Spleen (tissue), 11 donors: ENCODE measurements at regions not wholly inside any gene's neighbourhood (a gene's known extent, or its start where the extent isn't known, plus 50 kb on each side); places are given as distances from the start of the nearest gene placed in this dataset.

ENCODE experiments used
- DNase-seq: peaks from one replicate; pipeline ENCODE4 v3.0.0-alpha.2; 2020
- H3K27ac ChIP-seq, 8 donors: fragments of 200-600 bp; sonication (generic) in 7 of 8; 1 replicate in 4 of 8; 2 replicates in 4 of 8; pipeline versions ENCODE4 v1.5.0 to v1.8.0; 2016 to 2021; ENCODE audit warnings: inconsistent platforms in 4 of 8, mild to moderate bottlenecking in 4 of 8, moderate library complexity in 1 of 8
- H3K27me3 ChIP-seq, 7 donors: fragments of 200-600 bp; sonication (generic) in 6 of 7; replicated peaks in 1 of 7; 1 replicate in 4 of 7; 2 replicates in 3 of 7; pipeline versions ENCODE4 v1.5.0 to v1.8.0; 2016 to 2021; ENCODE audit warnings: inconsistent platforms in 3 of 7, mild to moderate bottlenecking in 1 of 7
- H3K36me3 ChIP-seq, 6 donors: fragments of 200-600 bp; sonication (generic) in 5 of 6; 1 replicate in 4 of 6; 2 replicates in 2 of 6; pipeline versions ENCODE4 v1.5.0 to v1.8.0; 2016 to 2021; ENCODE audit warnings: inconsistent platforms in 2 of 6
- H3K4me1 ChIP-seq, 6 donors: fragments of 200-600 bp; sonication (generic) in 5 of 6; 1 replicate in 3 of 6; 2 replicates in 3 of 6; pipeline versions ENCODE4 v1.5.0 to v1.8.0; 2016 to 2021; ENCODE audit warnings: inconsistent platforms in 3 of 6
- H3K4me3 ChIP-seq, 8 donors: fragments of 200-600 bp; sonication (generic) in 7 of 8; 1 replicate in 4 of 8; 2 replicates in 4 of 8; pipeline versions ENCODE4 v1.5.0 to v1.8.0; 2016 to 2021; ENCODE audit warnings: inconsistent platforms in 4 of 8, mild to moderate bottlenecking in 4 of 8, moderate library complexity in 2 of 8
- H3K9me3 ChIP-seq, 8 donors: fragments of 200-600 bp; sonication (generic) in 7 of 8; 1 replicate in 4 of 8; 2 replicates in 4 of 8; pipeline versions ENCODE4 v1.5.0 to v1.8.0; 2016 to 2021; ENCODE audit warnings: inconsistent platforms in 4 of 8
- POLR2A ChIP-seq, 3 donors: fragments of 450-650 bp; IDR thresholded peaks; one replicate each; pipeline ENCODE4 v1.5.1; 2017; ENCODE audit warnings: antibody characterized with exemption in 3 of 3, mild to moderate bottlenecking in 1 of 3
- POLR2AphosphoS5 ChIP-seq, 3 donors: sonication (generic); formaldehyde crosslinking; IDR thresholded peaks; one replicate each; pipeline ENCODE4 v1.5.1; 2017; ENCODE audit warnings: antibody characterized with exemption in 3 of 3
- WGBS, 5 donors: extraction: QIAGEN DNeasy Blood & Tissue Kit in 3 of 5; methylation state at CpG; one replicate each; pipeline versions ENCODE4 v1.1.5 to v1.1.7; 2013 to 2018; 5-methylcytosine and 5-hydroxymethylcytosine counted together
- intact Hi-C: fragments of 100-400 bp; cut with DNase I; formaldehyde crosslinking; loops from one replicate; pipeline ENCODE4 v1.15.0; 2023; ENCODE audit warnings: low total_unique reads
- TF ChIP-seq, protein P1 (sequence below), 11 experiments: fragments of 200-600 bp in 7 of 11; fragments of 450-650 bp in 4 of 11; sonication (generic) in 4 of 11; IDR thresholded peaks in 8 of 11; conservative IDR thresholded peaks in 3 of 11; 1 replicate in 7 of 11; 2 replicates in 4 of 11; pipeline versions ENCODE4 v1.4.0 to v1.8.0; 2016 to 2021; ENCODE audit warnings: antibody characterized with exemption in 11 of 11, inconsistent platforms in 4 of 11, mild to moderate bottlenecking in 1 of 11
- donor health status: healthy with polysubstance abuse.
- donor health status: DM: no; HTN: no; CAD: no; lungs with moderate emphysema.
- donor health status: DM: no; HTN: no; CAD: no.
- donor health status: Bipolar disorder and iron deficiency.
- donor health status: healthy.
- donor health status: DM: no; HTN: no; CAD: no.
- donor health status: DM: yes; HTN: yes; CAD: no.

DNA sequence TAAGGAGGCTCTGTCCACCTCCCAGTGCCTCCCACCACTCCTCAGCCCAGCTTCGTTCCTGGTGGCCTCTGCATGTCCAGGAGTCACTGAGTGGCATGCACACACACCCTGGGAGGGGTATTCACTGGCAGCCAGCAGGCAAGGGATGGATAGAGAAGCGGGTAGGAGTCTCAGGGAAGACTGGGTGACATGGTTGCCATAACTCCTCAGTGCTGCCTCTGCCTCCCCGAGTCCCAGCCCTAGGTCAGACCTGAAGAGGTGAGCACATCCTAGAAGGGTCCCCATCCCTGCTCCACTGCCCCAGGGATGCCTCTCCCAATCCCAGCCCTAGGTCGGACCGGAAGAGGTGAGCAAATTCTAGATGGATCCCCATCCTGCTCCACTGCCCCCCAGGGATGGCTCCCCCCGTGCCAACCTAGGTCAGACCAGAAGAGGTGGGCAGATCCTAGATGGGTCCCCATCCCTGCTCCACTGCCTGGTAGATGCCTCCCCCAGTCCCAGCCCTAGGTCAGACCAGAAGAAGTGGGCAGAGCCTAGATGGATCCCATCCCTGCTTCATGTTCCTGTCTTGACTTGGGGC lies 197.0 kb downstream of the IRF8 start:
- Histone ChIP-seq H3K4me3 (no peak overlapping the region), H3K4me1 (peaks cover 0 to 4% (median 0%) of the 10 kb centered on the region in 6 donors), H3K27me3 (peaks cover 0 to 16% (median 0%) of the 10 kb centered on the region in 7 donors), H3K36me3 (no peaks in the 10 kb centered on the region), H3K27ac (no peak overlapping the region), H3K9me3 (no peaks in the 10 kb centered on the region)
- 77 to 96% (median 85%) methylated on average over 5 to 6 of the region's 6 CpGs for WGBS, 5 donors
- intact Hi-C loops, result no loop called here
- TF ChIP-seq POLR2AphosphoS5 (IDR thresholded peaks at IDR 0.05) (no peak), POLR2A (IDR thresholded peaks at IDR 0.05) (no peak)
- TF ChIP-seq, protein P1, sequence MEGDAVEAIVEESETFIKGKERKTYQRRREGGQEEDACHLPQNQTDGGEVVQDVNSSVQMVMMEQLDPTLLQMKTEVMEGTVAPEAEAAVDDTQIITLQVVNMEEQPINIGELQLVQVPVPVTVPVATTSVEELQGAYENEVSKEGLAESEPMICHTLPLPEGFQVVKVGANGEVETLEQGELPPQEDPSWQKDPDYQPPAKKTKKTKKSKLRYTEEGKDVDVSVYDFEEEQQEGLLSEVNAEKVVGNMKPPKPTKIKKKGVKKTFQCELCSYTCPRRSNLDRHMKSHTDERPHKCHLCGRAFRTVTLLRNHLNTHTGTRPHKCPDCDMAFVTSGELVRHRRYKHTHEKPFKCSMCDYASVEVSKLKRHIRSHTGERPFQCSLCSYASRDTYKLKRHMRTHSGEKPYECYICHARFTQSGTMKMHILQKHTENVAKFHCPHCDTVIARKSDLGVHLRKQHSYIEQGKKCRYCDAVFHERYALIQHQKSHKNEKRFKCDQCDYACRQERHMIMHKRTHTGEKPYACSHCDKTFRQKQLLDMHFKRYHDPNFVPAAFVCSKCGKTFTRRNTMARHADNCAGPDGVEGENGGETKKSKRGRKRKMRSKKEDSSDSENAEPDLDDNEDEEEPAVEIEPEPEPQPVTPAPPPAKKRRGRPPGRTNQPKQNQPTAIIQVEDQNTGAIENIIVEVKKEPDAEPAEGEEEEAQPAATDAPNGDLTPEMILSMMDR (IDR thresholded peaks at IDR 0.05 in 8 of 11, conservative IDR thresholded peaks at IDR 0.05 in 3 of 11), result no peak
- peak; percentile 69 for DNase-seq

DNA sequence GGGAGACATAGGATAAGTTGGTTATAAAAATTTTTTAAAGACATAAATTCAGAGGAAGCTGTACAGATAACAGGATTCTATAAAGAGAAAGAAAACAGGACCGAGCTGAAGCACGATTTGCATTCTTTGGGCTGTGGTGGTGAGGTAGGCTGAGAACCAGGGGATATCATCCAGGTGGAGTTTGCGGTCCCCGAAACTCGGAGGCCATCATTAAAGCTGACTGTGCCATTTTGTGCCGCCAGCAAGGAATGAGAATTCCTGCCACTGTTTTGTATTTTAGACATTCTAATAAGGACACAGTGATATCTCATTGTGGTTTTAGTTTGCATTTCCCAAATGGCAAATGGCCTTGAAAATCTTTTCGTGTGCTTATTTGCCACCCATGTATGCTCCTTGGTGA lies 197.9 kb downstream of the IRF8 start:
- Histone ChIP-seq H3K36me3 (no peaks in the 10 kb centered on the region), H3K4me3 (no peak overlapping the region), H3K4me1 (peaks cover 0 to 4% (median 0%) of the 10 kb centered on the region in 6 donors), H3K9me3 (no peaks in the 10 kb centered on the region), H3K27me3 (peaks cover 0 to 24% (median 4%) of the 10 kb centered on the region in 7 donors), H3K27ac (no peak overlapping the region)
- WGBS, 5 donors, result 70 to 91% (median 84%) methylated on average over 7 of the region's 7 CpGs
- DNase-seq, result no peak
- intact Hi-C loops, result no loop called here
- TF ChIP-seq POLR2AphosphoS5 (IDR thresholded peaks at IDR 0.05) (no peak), POLR2A (IDR thresholded peaks at IDR 0.05) (no peak)
- TF ChIP-seq, protein P1 (IDR thresholded peaks at IDR 0.05 in 8 of 11, conservative IDR thresholded peaks at IDR 0.05 in 3 of 11), result no peak

DNA sequence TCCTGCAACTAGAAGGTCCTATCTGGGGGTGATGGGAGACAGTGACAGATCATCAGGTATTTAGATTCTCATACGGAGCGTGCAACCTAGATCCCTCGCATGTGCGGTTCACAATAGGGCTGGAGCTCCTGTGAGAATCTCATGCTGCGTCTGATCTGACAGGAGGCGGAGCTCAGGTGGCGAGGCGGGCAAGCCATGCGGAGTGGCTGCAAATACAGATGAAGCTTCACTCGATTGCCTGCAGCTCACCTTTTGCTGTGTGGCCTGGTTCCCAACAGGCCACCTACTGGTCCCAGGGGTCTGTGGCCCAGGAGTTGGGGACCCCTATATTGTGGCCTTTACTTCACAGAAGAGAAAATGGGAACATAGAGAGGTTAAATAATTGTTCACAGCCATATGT lies 200.4 kb downstream of the IRF8 start:
- Histone ChIP-seq H3K9me3 (no peaks in the 10 kb centered on the region), H3K27ac (no peak overlapping the region), H3K4me1 (peaks cover 0 to under 1% (median 0%) of the 10 kb centered on the region in 6 donors), H3K27me3 (peaks cover 0 to 26% (median 4%) of the 10 kb centered on the region in 7 donors), H3K36me3 (no peaks in the 10 kb centered on the region), H3K4me3 (no peak overlapping the region)
- no peak for TF ChIP-seq POLR2AphosphoS5 (IDR thresholded peaks at IDR 0.05)
- peak; percentile 45 for DNase-seq
- WGBS, 5 donors, result 82 to 96% (median 88%) methylated on average over 10 of the region's 10 CpGs
- intact Hi-C loops, result no loop called here

DNA sequence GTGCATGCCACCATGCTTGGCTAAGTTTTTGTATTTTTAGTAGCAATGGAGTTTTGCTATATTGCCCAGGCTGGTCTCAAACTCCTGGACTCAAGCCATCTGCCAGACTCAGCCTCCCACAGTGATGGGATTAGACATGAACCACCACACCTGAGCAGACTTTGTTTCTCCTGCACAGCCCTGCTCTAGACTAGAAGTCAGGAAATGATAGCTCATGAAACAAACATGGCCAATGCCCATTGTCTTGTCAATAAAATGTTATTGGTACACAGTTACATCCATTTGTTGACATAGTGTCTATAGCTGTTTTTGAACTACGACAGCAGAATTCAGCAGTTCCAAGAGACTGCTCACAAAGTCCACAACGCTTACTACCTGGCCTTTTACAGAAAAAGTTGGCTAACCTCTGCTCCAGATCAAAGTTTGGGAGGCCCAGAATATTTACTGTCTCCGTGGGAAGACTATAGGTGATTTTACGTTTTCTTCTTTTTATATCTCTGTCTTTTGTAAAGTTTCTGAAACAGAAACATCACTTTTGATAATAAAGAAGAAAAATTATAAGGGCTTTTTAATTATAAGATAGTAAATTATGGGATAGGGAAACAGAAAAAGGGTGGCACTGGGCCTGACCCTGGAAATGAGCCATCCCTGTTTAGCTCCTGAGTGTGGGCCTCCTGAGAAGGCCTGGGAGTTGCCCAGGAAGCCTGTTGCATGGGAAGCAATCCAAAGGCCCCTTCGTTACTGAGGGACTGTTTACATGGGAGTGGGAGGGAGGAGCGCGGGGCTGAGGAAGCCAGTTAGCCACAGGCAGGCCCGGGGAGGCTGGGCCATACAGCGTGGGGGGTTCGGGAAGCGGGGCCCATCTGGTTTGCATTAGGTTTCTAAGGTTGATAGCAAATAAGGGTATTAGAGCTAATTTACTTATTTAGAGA lies 201.5 kb downstream of the IRF8 start:
- TF ChIP-seq, protein P1 (IDR thresholded peaks at IDR 0.05 in 8 of 11, conservative IDR thresholded peaks at IDR 0.05 in 3 of 11), result no peak
- 66 to 79% (median 76%) methylated on average over 11 of the region's 11 CpGs for WGBS, 5 donors
- no peak overlapping the region for H3K27ac ChIP-seq
- H3K9me3 ChIP-seq, result no peaks in the 10 kb centered on the region
- H3K4me3 ChIP-seq, result no peak overlapping the region
- DNase-seq, result no peak
- H3K4me1 ChIP-seq, result no peaks in the 10 kb centered on the region
- H3K36me3 ChIP-seq, result no peaks in the 10 kb centered on the region
- H3K27me3 ChIP-seq, result peaks cover 0 to 26% (median 4%) of the 10 kb centered on the region in 7 donors
- intact Hi-C loops, result no loop called here
